ENCODE measurements at regions not wholly inside any gene's neighbourhood (a gene's known extent, or its start where the extent isn't known, plus 50 kb on each side); places are given as distances from the start of the nearest gene placed in this dataset.

DNA sequence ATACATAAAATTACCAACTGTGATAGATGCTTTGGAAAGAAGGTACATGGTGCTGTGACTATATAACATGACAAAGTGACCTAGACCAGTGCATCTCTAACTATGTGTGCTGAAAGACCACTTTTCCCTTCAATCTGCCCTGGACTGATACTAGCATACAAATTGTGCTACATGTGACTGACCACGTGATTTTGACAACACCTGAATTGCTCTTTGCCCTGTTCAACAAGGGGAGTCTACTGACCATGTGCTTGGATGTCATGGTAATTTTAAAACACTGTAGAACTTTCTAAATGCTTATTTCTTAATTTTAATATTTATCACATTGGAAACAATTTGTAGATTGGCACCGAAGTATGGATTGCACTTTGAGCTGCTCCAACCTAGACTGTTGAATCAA, 142.4 kb downstream of the CAND1 start:
- TF ChIP-seq, protein P1, sequence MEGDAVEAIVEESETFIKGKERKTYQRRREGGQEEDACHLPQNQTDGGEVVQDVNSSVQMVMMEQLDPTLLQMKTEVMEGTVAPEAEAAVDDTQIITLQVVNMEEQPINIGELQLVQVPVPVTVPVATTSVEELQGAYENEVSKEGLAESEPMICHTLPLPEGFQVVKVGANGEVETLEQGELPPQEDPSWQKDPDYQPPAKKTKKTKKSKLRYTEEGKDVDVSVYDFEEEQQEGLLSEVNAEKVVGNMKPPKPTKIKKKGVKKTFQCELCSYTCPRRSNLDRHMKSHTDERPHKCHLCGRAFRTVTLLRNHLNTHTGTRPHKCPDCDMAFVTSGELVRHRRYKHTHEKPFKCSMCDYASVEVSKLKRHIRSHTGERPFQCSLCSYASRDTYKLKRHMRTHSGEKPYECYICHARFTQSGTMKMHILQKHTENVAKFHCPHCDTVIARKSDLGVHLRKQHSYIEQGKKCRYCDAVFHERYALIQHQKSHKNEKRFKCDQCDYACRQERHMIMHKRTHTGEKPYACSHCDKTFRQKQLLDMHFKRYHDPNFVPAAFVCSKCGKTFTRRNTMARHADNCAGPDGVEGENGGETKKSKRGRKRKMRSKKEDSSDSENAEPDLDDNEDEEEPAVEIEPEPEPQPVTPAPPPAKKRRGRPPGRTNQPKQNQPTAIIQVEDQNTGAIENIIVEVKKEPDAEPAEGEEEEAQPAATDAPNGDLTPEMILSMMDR (IDR thresholded peaks at IDR 0.05; ENCODE audit: control insufficient read depth, extremely low read depth, insufficient read depth) = no peak
- DNase-seq (ENCODE audit: low read depth) = no peak
- no peak overlapping the region for H3K4me3 ChIP-seq (ENCODE audit: low read depth, low read length)

- H3K4me3 ChIP-seq (ENCODE audit: low read depth, low read length) = no peak overlapping the region
- no peak for DNase-seq (ENCODE audit: low read depth)
- TF ChIP-seq, protein P1 (IDR thresholded peaks at IDR 0.05; ENCODE audit: control insufficient read depth, extremely low read depth, insufficient read depth) = no peak
Observed at GRCh38 chr12:67413577-67413976, 144.4 kb downstream of the CAND1 start.

GRCh38 chr12:67414011-67414715, 145.0 kb downstream of the CAND1 start:
- TF ChIP-seq, protein P1 (IDR thresholded peaks at IDR 0.05; ENCODE audit: control insufficient read depth, extremely low read depth, insufficient read depth) = no peak
- no peak overlapping the region for H3K4me3 ChIP-seq (ENCODE audit: low read depth, low read length)
- no peak for DNase-seq (ENCODE audit: low read depth)

- TF ChIP-seq, protein P1 (IDR thresholded peaks at IDR 0.05; ENCODE audit: control insufficient read depth, extremely low read depth, insufficient read depth) = peak; percentile 65
- no peak overlapping the region for H3K4me3 ChIP-seq (ENCODE audit: low read depth, low read length)
- DNase-seq (ENCODE audit: low read depth) = no peak
Observed at GRCh38 chr12:67415473-67415872, 146.3 kb downstream of the CAND1 start.

DNA sequence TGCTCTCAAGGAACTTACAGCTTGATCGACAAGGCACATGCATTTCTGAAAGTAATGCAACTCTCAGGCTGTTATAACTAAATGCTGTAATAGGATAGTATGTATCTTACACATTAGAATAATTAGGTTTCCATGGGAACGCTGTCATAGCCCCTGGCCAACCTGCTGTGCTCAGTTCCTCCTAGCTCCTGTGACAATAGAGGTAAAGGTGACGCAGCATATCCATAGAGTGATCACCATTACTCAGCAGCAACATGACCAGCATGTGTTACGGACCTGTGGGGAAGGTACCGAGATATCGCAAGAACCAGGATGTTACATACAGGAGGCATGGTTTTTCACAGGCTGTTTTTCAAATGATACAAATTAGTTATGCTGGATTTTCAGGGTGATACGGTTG, 150.7 kb downstream of the CAND1 start:
- H3K4me3 ChIP-seq (ENCODE audit: low read depth, low read length) = no peak overlapping the region
- TF ChIP-seq, protein P1 (IDR thresholded peaks at IDR 0.05; ENCODE audit: control insufficient read depth, extremely low read depth, insufficient read depth) = no peak
- DNase-seq (ENCODE audit: low read depth) = no peak

DNA sequence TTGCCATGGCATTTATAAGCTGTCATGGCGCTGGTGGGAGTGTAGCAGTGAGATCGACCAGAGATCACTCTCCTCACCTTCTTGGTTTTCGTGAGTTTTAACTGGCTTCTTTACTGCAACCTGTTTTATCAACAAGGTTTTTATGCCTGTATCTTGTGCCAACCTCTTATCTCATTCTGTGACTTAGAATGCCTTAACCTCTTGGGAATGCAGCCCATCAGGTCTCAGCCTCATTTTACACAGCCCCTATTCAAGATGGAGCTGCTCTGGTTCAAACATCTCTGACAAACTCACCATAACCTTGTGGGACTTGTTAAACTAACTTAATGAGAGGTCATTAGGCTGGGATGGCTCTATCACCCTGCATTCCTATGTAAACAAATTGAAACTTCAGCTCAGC, 151.3 kb downstream of the CAND1 start:
- no peak overlapping the region for H3K4me3 ChIP-seq (ENCODE audit: low read depth, low read length)
- DNase-seq (ENCODE audit: low read depth) = no peak
- TF ChIP-seq, protein P1 (IDR thresholded peaks at IDR 0.05; ENCODE audit: control insufficient read depth, extremely low read depth, insufficient read depth) = no peak

DNA sequence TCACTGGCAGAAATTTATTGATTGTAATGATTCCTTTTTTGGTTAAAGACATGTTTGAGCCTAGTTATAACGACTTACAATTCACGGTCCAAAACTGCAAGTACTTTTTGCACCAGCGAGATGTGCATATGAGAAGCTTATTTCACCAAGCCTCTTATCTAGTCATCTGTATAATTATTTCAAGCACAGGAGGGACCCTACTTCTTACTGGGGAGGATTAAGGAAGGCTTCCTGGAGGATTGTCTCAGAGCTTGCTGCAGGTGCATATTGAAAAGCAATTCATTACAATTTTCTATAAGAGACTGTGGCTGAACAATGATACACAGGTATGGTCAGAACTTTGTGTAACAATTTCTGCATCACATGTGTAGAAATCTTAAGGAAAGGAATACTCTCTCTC, 152.9 kb downstream of the CAND1 start:
- H3K4me3 ChIP-seq (ENCODE audit: low read depth, low read length) = no peak overlapping the region
- no peak for DNase-seq (ENCODE audit: low read depth)
- TF ChIP-seq, protein P1 (IDR thresholded peaks at IDR 0.05; ENCODE audit: control insufficient read depth, extremely low read depth, insufficient read depth) = no peak
